ENCODE measurements at regions not wholly inside any gene's neighbourhood (a gene's known extent, or its start where the extent isn't known, plus 50 kb on each side); places are given as distances from the start of the nearest gene placed in this dataset.

GRCh38 chr20:60244373-60245146 is 286.3 kb downstream of the CDH26 start:
- Histone ChIP-seq H3K27me3 (ENCODE audit: control insufficient read depth in 2 of 2, insufficient read depth in 1 of 2, low read length in 1 of 2) (no peaks in the 10 kb centered on the region), H3K4me1 (ENCODE audit: control insufficient read depth in 2 of 2, insufficient read depth in 2 of 2, low read length in 2 of 2) (peaks cover 11% of the 10 kb centered on the region in 2 donors), H3K27ac (ENCODE audit: low read depth in 1 of 2, low read length in 1 of 2) (no peak overlapping the region), H3K36me3 (ENCODE audit: control insufficient read depth in 2 of 2, insufficient read depth in 2 of 2, low read length in 1 of 2) (no peaks in the 10 kb centered on the region), H3K9me3 (ENCODE audit: control insufficient read depth in 2 of 2, insufficient read depth in 1 of 2, low read length in 1 of 2) (no peaks in the 10 kb centered on the region), H3K4me3 (ENCODE audit: low read length in 2 of 2) (no peak overlapping the region)
- DNase-seq (ENCODE audit: low read depth in 6 of 9, low spot score in 9 of 9) = no peak
- 81% methylated on average over 10 of the region's 10 CpGs for WGBS

GRCh38 chr20:60246751-60247150 is 288.5 kb downstream of the CDH26 start:
- Histone ChIP-seq H3K9me3 (ENCODE audit: control insufficient read depth in 2 of 2, insufficient read depth in 1 of 2, low read length in 1 of 2) (no peaks in the 10 kb centered on the region), H3K4me3 (ENCODE audit: low read length in 2 of 2) (no peak overlapping the region), H3K27me3 (ENCODE audit: control insufficient read depth in 2 of 2, insufficient read depth in 1 of 2, low read length in 1 of 2) (no peaks in the 10 kb centered on the region), H3K36me3 (ENCODE audit: control insufficient read depth in 2 of 2, insufficient read depth in 2 of 2, low read length in 1 of 2) (no peaks in the 10 kb centered on the region), H3K27ac (ENCODE audit: low read depth in 1 of 2, low read length in 1 of 2) (no peak overlapping the region), H3K4me1 (ENCODE audit: control insufficient read depth in 2 of 2, insufficient read depth in 2 of 2, low read length in 2 of 2) (peaks cover 5 to 11% of the 10 kb centered on the region in 2 donors)
- WGBS = 97% methylated on average over 5 of the region's 5 CpGs
- no peak for DNase-seq (ENCODE audit: low read depth in 6 of 9, low spot score in 9 of 9)

- Histone ChIP-seq H3K9me3 (ENCODE audit: control insufficient read depth in 2 of 2, insufficient read depth in 1 of 2, low read length in 1 of 2) (no peaks in the 10 kb centered on the region), H3K4me1 (ENCODE audit: control insufficient read depth in 2 of 2, insufficient read depth in 2 of 2, low read length in 2 of 2) (peaks cover 7 to 12% of the 10 kb centered on the region in 2 donors), H3K27me3 (ENCODE audit: control insufficient read depth in 2 of 2, insufficient read depth in 1 of 2, low read length in 1 of 2) (no peaks in the 10 kb centered on the region), H3K27ac (ENCODE audit: low read depth in 1 of 2, low read length in 1 of 2) (no peak overlapping the region), H3K36me3 (ENCODE audit: control insufficient read depth in 2 of 2, insufficient read depth in 2 of 2, low read length in 1 of 2) (no peaks in the 10 kb centered on the region), H3K4me3 (ENCODE audit: low read length in 2 of 2) (no peak overlapping the region)
- DNase-seq (ENCODE audit: low read depth in 6 of 9, low spot score in 9 of 9) = no peak
- 99% methylated on average over 8 of the region's 8 CpGs for WGBS
Measured at GRCh38 chr20:60249436-60249835, 291.2 kb downstream of the CDH26 start.

GRCh38 chr20:60250251-60250650 is 292.0 kb downstream of the CDH26 start:
- H3K27ac ChIP-seq (ENCODE audit: low read depth in 1 of 2, low read length in 1 of 2) = no peak overlapping the region
- H3K9me3 ChIP-seq (ENCODE audit: control insufficient read depth in 2 of 2, insufficient read depth in 1 of 2, low read length in 1 of 2) = no peaks in the 10 kb centered on the region
- 97% methylated on average over 5 of the region's 5 CpGs for WGBS
- DNase-seq (ENCODE audit: low read depth in 6 of 9, low spot score in 9 of 9) = no peak
- peaks cover 10 to 18% of the 10 kb centered on the region in 2 donors for H3K4me1 ChIP-seq (ENCODE audit: control insufficient read depth in 2 of 2, insufficient read depth in 2 of 2, low read length in 2 of 2)
- H3K27me3 ChIP-seq (ENCODE audit: control insufficient read depth in 2 of 2, insufficient read depth in 1 of 2, low read length in 1 of 2) = no peaks in the 10 kb centered on the region
- H3K4me3 ChIP-seq (ENCODE audit: low read length in 2 of 2) = no peak overlapping the region
- H3K36me3 ChIP-seq (ENCODE audit: control insufficient read depth in 2 of 2, insufficient read depth in 2 of 2, low read length in 1 of 2) = no peaks in the 10 kb centered on the region

- H3K27ac ChIP-seq (ENCODE audit: low read depth in 1 of 2, low read length in 1 of 2) = no peak overlapping the region
- peaks cover 25 to 44% of the 10 kb centered on the region in 2 donors for H3K4me1 ChIP-seq (ENCODE audit: control insufficient read depth in 2 of 2, insufficient read depth in 2 of 2, low read length in 2 of 2)
- WGBS = 96% methylated on average over 2 of the region's 2 CpGs
- no peaks in the 10 kb centered on the region for H3K36me3 ChIP-seq (ENCODE audit: control insufficient read depth in 2 of 2, insufficient read depth in 2 of 2, low read length in 1 of 2)
- no peaks in the 10 kb centered on the region for H3K9me3 ChIP-seq (ENCODE audit: control insufficient read depth in 2 of 2, insufficient read depth in 1 of 2, low read length in 1 of 2)
- no peak overlapping the region for H3K4me3 ChIP-seq (ENCODE audit: low read length in 2 of 2)
- DNase-seq (ENCODE audit: low read depth in 6 of 9, low spot score in 9 of 9) = no peak
- H3K27me3 ChIP-seq (ENCODE audit: control insufficient read depth in 2 of 2, insufficient read depth in 1 of 2, low read length in 1 of 2) = no peaks in the 10 kb centered on the region
Measured at GRCh38 chr20:60252866-60253265, 294.6 kb downstream of the CDH26 start.

- no peak for DNase-seq (ENCODE audit: low read depth in 6 of 9, low spot score in 9 of 9)
- no peaks in the 10 kb centered on the region for H3K9me3 ChIP-seq (ENCODE audit: control insufficient read depth in 2 of 2, insufficient read depth in 1 of 2, low read length in 1 of 2)
- peaks cover 25 to 47% of the 10 kb centered on the region in 2 donors for H3K4me1 ChIP-seq (ENCODE audit: control insufficient read depth in 2 of 2, insufficient read depth in 2 of 2, low read length in 2 of 2)
- no peak overlapping the region for H3K4me3 ChIP-seq (ENCODE audit: low read length in 2 of 2)
- H3K36me3 ChIP-seq (ENCODE audit: control insufficient read depth in 2 of 2, insufficient read depth in 2 of 2, low read length in 1 of 2) = no peaks in the 10 kb centered on the region
- no peaks in the 10 kb centered on the region for H3K27me3 ChIP-seq (ENCODE audit: control insufficient read depth in 2 of 2, insufficient read depth in 1 of 2, low read length in 1 of 2)
- no peak overlapping the region for H3K27ac ChIP-seq (ENCODE audit: low read depth in 1 of 2, low read length in 1 of 2)
- WGBS = 95% methylated on average over 6 of the region's 6 CpGs
Measured at GRCh38 chr20:60253471-60253870, 295.2 kb downstream of the CDH26 start.

GRCh38 chr20:60254901-60255411 is 296.7 kb downstream of the CDH26 start:
- Histone ChIP-seq H3K4me1 (ENCODE audit: control insufficient read depth in 2 of 2, insufficient read depth in 2 of 2, low read length in 2 of 2) (peaks cover 35 to 52% of the 10 kb centered on the region in 2 donors), H3K9me3 (ENCODE audit: control insufficient read depth in 2 of 2, insufficient read depth in 1 of 2, low read length in 1 of 2) (no peaks in the 10 kb centered on the region), H3K27me3 (ENCODE audit: control insufficient read depth in 2 of 2, insufficient read depth in 1 of 2, low read length in 1 of 2) (no peaks in the 10 kb centered on the region), H3K36me3 (ENCODE audit: control insufficient read depth in 2 of 2, insufficient read depth in 2 of 2, low read length in 1 of 2) (no peaks in the 10 kb centered on the region), H3K27ac (ENCODE audit: low read depth in 1 of 2, low read length in 1 of 2) (peak overlapping the region in 1 of 2 donors; percentile 74), H3K4me3 (ENCODE audit: low read length in 2 of 2) (peak overlapping the region; percentile 49 to 53)
- no peak for DNase-seq (ENCODE audit: low read depth in 6 of 9, low spot score in 9 of 9)
- 72% methylated on average over 6 of the region's 6 CpGs for WGBS

- peak in 3 of 9 donors; percentile 43 to 68 (median 56) for DNase-seq (ENCODE audit: low read depth in 6 of 9, low spot score in 9 of 9)
- H3K9me3 ChIP-seq (ENCODE audit: control insufficient read depth in 2 of 2, insufficient read depth in 1 of 2, low read length in 1 of 2) = no peaks in the 10 kb centered on the region
- peak overlapping the region; percentile 49 to 53 for H3K4me3 ChIP-seq (ENCODE audit: low read length in 2 of 2)
- 21% methylated on average over 3 of the region's 3 CpGs for WGBS
- H3K4me1 ChIP-seq (ENCODE audit: control insufficient read depth in 2 of 2, insufficient read depth in 2 of 2, low read length in 2 of 2) = peaks cover 40 to 57% of the 10 kb centered on the region in 2 donors
- no peaks in the 10 kb centered on the region for H3K27me3 ChIP-seq (ENCODE audit: control insufficient read depth in 2 of 2, insufficient read depth in 1 of 2, low read length in 1 of 2)
- H3K27ac ChIP-seq (ENCODE audit: low read depth in 1 of 2, low read length in 1 of 2) = peak overlapping the region; percentile 39 to 74
- H3K36me3 ChIP-seq (ENCODE audit: control insufficient read depth in 2 of 2, insufficient read depth in 2 of 2, low read length in 1 of 2) = no peaks in the 10 kb centered on the region
Measured at GRCh38 chr20:60255415-60255814, 297.2 kb downstream of the CDH26 start.

- no peaks in the 10 kb centered on the region for H3K9me3 ChIP-seq (ENCODE audit: control insufficient read depth in 2 of 2, insufficient read depth in 1 of 2, low read length in 1 of 2)
- H3K27ac ChIP-seq (ENCODE audit: low read depth in 1 of 2, low read length in 1 of 2) = peak overlapping the region in 1 of 2 donors; percentile 74
- H3K4me1 ChIP-seq (ENCODE audit: control insufficient read depth in 2 of 2, insufficient read depth in 2 of 2, low read length in 2 of 2) = peaks cover 44 to 58% of the 10 kb centered on the region in 2 donors
- WGBS = 92% methylated on average over 6 of the region's 6 CpGs
- H3K4me3 ChIP-seq (ENCODE audit: low read length in 2 of 2) = peak overlapping the region; percentile 49 to 53
- no peaks in the 10 kb centered on the region for H3K36me3 ChIP-seq (ENCODE audit: control insufficient read depth in 2 of 2, insufficient read depth in 2 of 2, low read length in 1 of 2)
- DNase-seq (ENCODE audit: low read depth in 6 of 9, low spot score in 9 of 9) = no peak
- H3K27me3 ChIP-seq (ENCODE audit: control insufficient read depth in 2 of 2, insufficient read depth in 1 of 2, low read length in 1 of 2) = no peaks in the 10 kb centered on the region
Measured at GRCh38 chr20:60255866-60256265, 297.6 kb downstream of the CDH26 start.

All from thymus (tissue), 11 donors.